ENCODE measurements at regions not wholly inside any gene's neighbourhood (a gene's known extent, or its start where the extent isn't known, plus 50 kb on each side); places are given as distances from the start of the nearest gene placed in this dataset.

GRCh38 chr7:1318051-1318450 lies 85.4 kb downstream of the UNCX start:
- no peak for DNase-seq (ENCODE audit: low read depth in 4 of 4, low spot score in 3 of 4)

- no peak for DNase-seq (ENCODE audit: low read depth in 4 of 4, low spot score in 3 of 4)
Measured at GRCh38 chr7:1318661-1319060, 86.0 kb downstream of the UNCX start.

- DNase-seq (ENCODE audit: low read depth in 4 of 4, low spot score in 3 of 4) = no peak
Measured at GRCh38 chr7:1320616-1321240, 88.1 kb downstream of the UNCX start.

GRCh38 chr7:1321411-1322239 lies 89.0 kb downstream of the UNCX start:
- DNase-seq (ENCODE audit: low read depth in 4 of 4, low spot score in 3 of 4) = no peak

- DNase-seq (ENCODE audit: low read depth in 4 of 4, low spot score in 3 of 4) = no peak
Measured at GRCh38 chr7:1322240-1323110, 89.8 kb downstream of the UNCX start.

- no peak for DNase-seq (ENCODE audit: low read depth in 4 of 4, low spot score in 3 of 4)
Measured at GRCh38 chr7:1323178-1324027, 90.7 kb downstream of the UNCX start.

- no peak for DNase-seq (ENCODE audit: low read depth in 4 of 4, low spot score in 3 of 4)
Measured at GRCh38 chr7:1324028-1324900, 91.6 kb downstream of the UNCX start.

GRCh38 chr7:1325246-1325645 lies 92.6 kb downstream of the UNCX start:
- no peak for DNase-seq (ENCODE audit: low read depth in 4 of 4, low spot score in 3 of 4)

GRCh38 chr7:1325646-1326510 lies 93.2 kb downstream of the UNCX start:
- no peak for DNase-seq (ENCODE audit: low read depth in 4 of 4, low spot score in 3 of 4)

- no peak for DNase-seq (ENCODE audit: low read depth in 4 of 4, low spot score in 3 of 4)
Measured at GRCh38 chr7:1326511-1326785, 93.8 kb downstream of the UNCX start.

GRCh38 chr7:1329261-1329660 lies 96.6 kb downstream of the UNCX start:
- DNase-seq (ENCODE audit: low read depth in 4 of 4, low spot score in 3 of 4) = no peak

GRCh38 chr7:1329966-1330800 lies 97.5 kb downstream of the UNCX start:
- DNase-seq (ENCODE audit: low read depth in 4 of 4, low spot score in 3 of 4) = no peak

GRCh38 chr7:1330801-1331425 lies 98.2 kb downstream of the UNCX start:
- no peak for DNase-seq (ENCODE audit: low read depth in 4 of 4, low spot score in 3 of 4)

GRCh38 chr7:1331561-1332467 lies 99.1 kb downstream of the UNCX start:
- DNase-seq (ENCODE audit: low read depth in 4 of 4, low spot score in 3 of 4) = no peak

GRCh38 chr7:1336509-1336908 lies 103.8 kb downstream of the UNCX start:
- no peak for DNase-seq (ENCODE audit: low read depth in 4 of 4, low spot score in 3 of 4)

- DNase-seq (ENCODE audit: low read depth in 4 of 4, low spot score in 3 of 4) = no peak
Measured at GRCh38 chr7:1339611-1340010, 106.9 kb downstream of the UNCX start.

Measured in right renal pelvis (tissue), 4 donors.